ENCODE measurements at regions not wholly inside any gene's neighbourhood (a gene's known extent, or its start where the extent isn't known, plus 50 kb on each side); places are given as distances from the start of the nearest gene placed in this dataset.
"Not testable (repeated sequence)": the region's sequence is repeated elsewhere in the genome, so short reads cannot be mapped to it uniquely, and the experiment has no call there.

- DNase-seq (ENCODE audit: low spot score): no peak
- in situ Hi-C loops (cut with MboI; ENCODE audit: low pct_unique_long_range_greater_than_20kb, low sequenced_read_pairs, unreplicated experiment): no loop called here
- TF ChIP-seq CTCF (IDR thresholded peaks at IDR 0.05; ENCODE audit: extremely low read depth, insufficient read depth, missing control alignments): no peak
Observed at GRCh38 chr6:86028776-86029175, 386.1 kb upstream of the SYNCRIP start.

- in situ Hi-C loops (cut with MboI; ENCODE audit: low pct_unique_long_range_greater_than_20kb, low sequenced_read_pairs, unreplicated experiment); DNase-seq (ENCODE audit: low spot score): not testable (repeated sequence)
Observed at GRCh38 chr6:86026890-86027289, 384.2 kb upstream of the SYNCRIP start.

- in situ Hi-C loops (cut with MboI; ENCODE audit: low pct_unique_long_range_greater_than_20kb, low sequenced_read_pairs, unreplicated experiment): no loop called here
- no peak for TF ChIP-seq CTCF (IDR thresholded peaks at IDR 0.05; ENCODE audit: extremely low read depth, insufficient read depth, missing control alignments)
- DNase-seq (ENCODE audit: low spot score): no peak
Observed at GRCh38 chr6:86017236-86017635, 374.6 kb upstream of the SYNCRIP start.

GRCh38 chr6:86016567-86016966 lies 373.9 kb upstream of the SYNCRIP start:
- DNase-seq (ENCODE audit: low spot score): no peak
- TF ChIP-seq CTCF (IDR thresholded peaks at IDR 0.05; ENCODE audit: extremely low read depth, insufficient read depth, missing control alignments): no peak
- in situ Hi-C loops (cut with MboI; ENCODE audit: low pct_unique_long_range_greater_than_20kb, low sequenced_read_pairs, unreplicated experiment): no loop called here

- in situ Hi-C loops (cut with MboI; ENCODE audit: low pct_unique_long_range_greater_than_20kb, low sequenced_read_pairs, unreplicated experiment): no loop called here
- no peak for DNase-seq (ENCODE audit: low spot score)
- no peak for TF ChIP-seq CTCF (IDR thresholded peaks at IDR 0.05; ENCODE audit: extremely low read depth, insufficient read depth, missing control alignments)
Observed at GRCh38 chr6:86016077-86016476, 373.4 kb upstream of the SYNCRIP start.

GRCh38 chr6:86012991-86013390 lies 370.3 kb upstream of the SYNCRIP start:
- in situ Hi-C loops (cut with MboI; ENCODE audit: low pct_unique_long_range_greater_than_20kb, low sequenced_read_pairs, unreplicated experiment): not testable (repeated sequence)

GRCh38 chr6:86010915-86011786 lies 368.5 kb upstream of the SYNCRIP start:
- no peak for DNase-seq (ENCODE audit: low spot score)
- in situ Hi-C loops (cut with MboI; ENCODE audit: low pct_unique_long_range_greater_than_20kb, low sequenced_read_pairs, unreplicated experiment): no loop called here
- TF ChIP-seq CTCF (IDR thresholded peaks at IDR 0.05; ENCODE audit: extremely low read depth, insufficient read depth, missing control alignments): no peak

More at GRCh38 chr6:86012991-86013390, 370.3 kb upstream of the SYNCRIP start:
- not testable (repeated sequence) for DNase-seq (ENCODE audit: low spot score)
